HG03457 (cell line): ENCODE measurements at regions not wholly inside any gene's neighbourhood (a gene's known extent, or its start where the extent isn't known, plus 50 kb on each side); places are given as distances from the start of the nearest gene placed in this dataset.
"Not testable (repeated sequence)": the region's sequence is repeated elsewhere in the genome, so short reads cannot be mapped to it uniquely, and the experiment has no call there.

Experiments
- ATAC-seq: cut with Tn5 transposase; IDR thresholded peaks from one replicate; pipeline ENCODE4 v1.9.1; 2021; ENCODE audit warnings: moderate number of reproducible peaks; ENCODE audit not compliant: unreplicated experiment

GRCh38 chr20:22815206-22815551 is 219.9 kb upstream of the SSTR4 start:
- ATAC-seq, result no peak

GRCh38 chr20:22815603-22816315 is 219.4 kb upstream of the SSTR4 start:
- ATAC-seq, result no peak

- no peak for ATAC-seq
These were observed 216.5 kb upstream of the SSTR4 start for GRCh38 chr20:22818636-22819035.

- ATAC-seq, result no peak
These were observed 216.0 kb upstream of the SSTR4 start for GRCh38 chr20:22819112-22819511.

- ATAC-seq, result no peak
These were observed 215.3 kb upstream of the SSTR4 start for GRCh38 chr20:22819784-22820183.

- no peak for ATAC-seq
These were observed 213.9 kb upstream of the SSTR4 start for GRCh38 chr20:22821081-22821727.

- ATAC-seq, result no peak
These were observed 213.3 kb upstream of the SSTR4 start for GRCh38 chr20:22821796-22822195.

- no peak for ATAC-seq
These were observed 212.0 kb upstream of the SSTR4 start for GRCh38 chr20:22823119-22823518.

GRCh38 chr20:22824077-22824476 is 211.0 kb upstream of the SSTR4 start:
- no peak for ATAC-seq

- ATAC-seq, result no peak
These were observed 210.0 kb upstream of the SSTR4 start for GRCh38 chr20:22825076-22825475.

GRCh38 chr20:22825546-22825945 is 209.6 kb upstream of the SSTR4 start:
- ATAC-seq, result no peak

GRCh38 chr20:22826306-22827230 is 208.5 kb upstream of the SSTR4 start:
- ATAC-seq, result no peak

GRCh38 chr20:22827916-22828315 is 207.2 kb upstream of the SSTR4 start:
- no peak for ATAC-seq

GRCh38 chr20:22829356-22829755 is 205.8 kb upstream of the SSTR4 start:
- ATAC-seq, result no peak

- ATAC-seq, result no peak
These were observed 205.0 kb upstream of the SSTR4 start for GRCh38 chr20:22830138-22830537.

- ATAC-seq, result not testable (repeated sequence)
These were observed 204.4 kb upstream of the SSTR4 start for GRCh38 chr20:22830715-22831114.

GRCh38 chr20:22833851-22834250 is 201.3 kb upstream of the SSTR4 start:
- ATAC-seq, result no peak

GRCh38 chr20:22834651-22835256 is 200.4 kb upstream of the SSTR4 start:
- no peak for ATAC-seq

GRCh38 chr20:22836211-22836610 is 198.9 kb upstream of the SSTR4 start:
- no peak for ATAC-seq

GRCh38 chr20:22836877-22837276 is 198.2 kb upstream of the SSTR4 start:
- no peak for ATAC-seq

- ATAC-seq, result no peak
These were observed 197.1 kb upstream of the SSTR4 start for GRCh38 chr20:22838001-22838400.
